ENCODE measurements at regions not wholly inside any gene's neighbourhood (a gene's known extent, or its start where the extent isn't known, plus 50 kb on each side); places are given as distances from the start of the nearest gene placed in this dataset.

- Histone ChIP-seq H3K9me3 (ENCODE audit: control insufficient read depth in 4 of 4, low read length in 3 of 4) (no peaks in the 10 kb centered on the region), H3K27me3 (ENCODE audit: control insufficient read depth in 4 of 4, insufficient read depth in 4 of 4, low read length in 3 of 4) (no peaks in the 10 kb centered on the region), H3K4me1 (ENCODE audit: control insufficient read depth in 4 of 4, insufficient read depth in 4 of 4, low read length in 3 of 4) (no peaks in the 10 kb centered on the region), H3K9ac (ENCODE audit: low read depth in 1 of 2, low read length in 2 of 2) (no peak overlapping the region), H3K4me3 (ENCODE audit: low read depth in 1 of 3, low read length in 3 of 3) (no peak overlapping the region), H3K27ac (ENCODE audit: low read depth in 1 of 2, low read length in 2 of 2) (no peak overlapping the region), H3K36me3 (ENCODE audit: control insufficient read depth in 4 of 4, insufficient read depth in 3 of 4, low read depth in 1 of 4, low read length in 3 of 4) (no peaks in the 10 kb centered on the region)
- DNase-seq (ENCODE audit: low spot score): no peak
- no peak for TF ChIP-seq JUND (IDR thresholded peaks at IDR 0.05)
- TF ChIP-seq RAD21 (IDR thresholded peaks at IDR 0.05): no peak
- TF ChIP-seq CTCF (IDR thresholded peaks at IDR 0.05; ENCODE audit: low read depth, low read length, missing input control): no peak
- TF ChIP-seq ATF3 (IDR thresholded peaks at IDR 0.05): no peak
- TF ChIP-seq HNF4A (conservative IDR thresholded peaks at IDR 0.05): no peak
- no peak for TF ChIP-seq NR2F2 (IDR thresholded peaks at IDR 0.05)
- no peak for TF ChIP-seq YY1 (IDR thresholded peaks at IDR 0.05)
- TF ChIP-seq RXRA (IDR thresholded peaks at IDR 0.05): no peak
- no peak for TF ChIP-seq TAF1 (conservative IDR thresholded peaks at IDR 0.05)
- no peak for TF ChIP-seq REST (IDR thresholded peaks at IDR 0.05)
- no peak for TF ChIP-seq ZBTB33 (IDR thresholded peaks at IDR 0.05)
- TF ChIP-seq GABPA (IDR thresholded peaks at IDR 0.05 in 1 of 2, conservative IDR thresholded peaks at IDR 0.05 in 1 of 2): no peak
- 80% methylated on average over 3 of the region's 3 CpGs for WGBS
Measured at GRCh38 chr3:86438544-86438943, 552.4 kb downstream of the VGLL3 start.

GRCh38 chr3:86427343-86427742, 563.6 kb downstream of the VGLL3 start:
- Histone ChIP-seq H3K36me3 (ENCODE audit: control insufficient read depth in 4 of 4, insufficient read depth in 3 of 4, low read depth in 1 of 4, low read length in 3 of 4) (no peaks in the 10 kb centered on the region), H3K9me3 (ENCODE audit: control insufficient read depth in 4 of 4, low read length in 3 of 4) (no peaks in the 10 kb centered on the region), H3K4me3 (ENCODE audit: low read depth in 1 of 3, low read length in 3 of 3) (no peak overlapping the region), H3K27me3 (ENCODE audit: control insufficient read depth in 4 of 4, insufficient read depth in 4 of 4, low read length in 3 of 4) (no peaks in the 10 kb centered on the region), H3K4me1 (ENCODE audit: control insufficient read depth in 4 of 4, insufficient read depth in 4 of 4, low read length in 3 of 4) (no peaks in the 10 kb centered on the region), H3K27ac (ENCODE audit: low read depth in 1 of 2, low read length in 2 of 2) (no peak overlapping the region), H3K9ac (ENCODE audit: low read depth in 1 of 2, low read length in 2 of 2) (no peak overlapping the region)
- no peak for DNase-seq (ENCODE audit: low spot score)
- WGBS: 73% methylated on average over 2 of the region's 2 CpGs
- no peak for TF ChIP-seq JUND (IDR thresholded peaks at IDR 0.05)
- no peak for TF ChIP-seq TAF1 (conservative IDR thresholded peaks at IDR 0.05)
- no peak for TF ChIP-seq REST (IDR thresholded peaks at IDR 0.05)
- TF ChIP-seq FOXA2 (IDR thresholded peaks at IDR 0.05): no peak
- no peak for TF ChIP-seq GABPA (IDR thresholded peaks at IDR 0.05 in 1 of 2, conservative IDR thresholded peaks at IDR 0.05 in 1 of 2)
- no peak for TF ChIP-seq SP1 (IDR thresholded peaks at IDR 0.05)
- TF ChIP-seq ZBTB33 (IDR thresholded peaks at IDR 0.05): no peak
- no peak for TF ChIP-seq HNF4G (IDR thresholded peaks at IDR 0.05)
- no peak for TF ChIP-seq YY1 (IDR thresholded peaks at IDR 0.05)
- no peak for TF ChIP-seq NR2F2 (IDR thresholded peaks at IDR 0.05)
- no peak for TF ChIP-seq CTCF (IDR thresholded peaks at IDR 0.05; ENCODE audit: low read depth, low read length, missing input control)
- no peak for TF ChIP-seq RXRA (IDR thresholded peaks at IDR 0.05)
- no peak for TF ChIP-seq RAD21 (IDR thresholded peaks at IDR 0.05)
